GM18498 (cell line): ENCODE measurements at regions not wholly inside any gene's neighbourhood (a gene's known extent, or its start where the extent isn't known, plus 50 kb on each side); places are given as distances from the start of the nearest gene placed in this dataset.
A peak's percentile ranks its signal among the peaks of the same experiment; 100 is the strongest.

Experiments
- ATAC-seq: cut with Tn5 transposase; IDR thresholded peaks from one replicate; pipeline ENCODE4 v1.9.1; 2021; ENCODE audit warnings: mild to moderate bottlenecking, moderate library complexity; ENCODE audit not compliant: unreplicated experiment

- no peak for ATAC-seq
These were observed 394.4 kb downstream of the QKI start for GRCh38 chr6:163808871-163809270.

GRCh38 chr6:163808231-163808630 is 393.7 kb downstream of the QKI start:
- ATAC-seq: no peak

GRCh38 chr6:163806755-163807499 is 392.4 kb downstream of the QKI start:
- no peak for ATAC-seq

GRCh38 chr6:163804991-163805390 is 390.5 kb downstream of the QKI start:
- no peak for ATAC-seq

- ATAC-seq: no peak
These were observed 387.7 kb downstream of the QKI start for GRCh38 chr6:163802267-163802666.

- ATAC-seq: no peak
These were observed 382.9 kb downstream of the QKI start for GRCh38 chr6:163797296-163797845.

GRCh38 chr6:163793011-163793983 is 378.8 kb downstream of the QKI start:
- peak; percentile 88 for ATAC-seq

GRCh38 chr6:163790266-163790840 is 375.8 kb downstream of the QKI start:
- ATAC-seq: no peak

- no peak for ATAC-seq
These were observed 374.8 kb downstream of the QKI start for GRCh38 chr6:163789199-163789810.

GRCh38 chr6:163786995-163787671 is 372.6 kb downstream of the QKI start:
- ATAC-seq: no peak

- peak; percentile 88 for ATAC-seq
These were observed 368.0 kb downstream of the QKI start for GRCh38 chr6:163782436-163783003.

- ATAC-seq: no peak
These were observed 366.5 kb downstream of the QKI start for GRCh38 chr6:163780994-163781393.

- no peak for ATAC-seq
These were observed 365.3 kb downstream of the QKI start for GRCh38 chr6:163779727-163780284.

- no peak for ATAC-seq
These were observed 363.2 kb downstream of the QKI start for GRCh38 chr6:163777716-163778115.

- ATAC-seq: no peak
These were observed 362.6 kb downstream of the QKI start for GRCh38 chr6:163776906-163777686.

- no peak for ATAC-seq
These were observed 361.8 kb downstream of the QKI start for GRCh38 chr6:163776196-163776905.

- no peak for ATAC-seq
These were observed 360.8 kb downstream of the QKI start for GRCh38 chr6:163775313-163775712.

- ATAC-seq: no peak
These were observed 360.0 kb downstream of the QKI start for GRCh38 chr6:163774485-163774884.
